ENCODE measurements at regions not wholly inside any gene's neighbourhood (a gene's known extent, or its start where the extent isn't known, plus 50 kb on each side); places are given as distances from the start of the nearest gene placed in this dataset.
"Not testable (repeated sequence)": the region's sequence is repeated elsewhere in the genome, so short reads cannot be mapped to it uniquely, and the experiment has no call there.

- DNase-seq (ENCODE audit: low read depth): no peak
Measured at GRCh38 chr19:20315543-20315942, 148.5 kb downstream of the ZNF486 start.

GRCh38 chr19:20313894-20314293 lies 146.9 kb downstream of the ZNF486 start:
- H3K4me3 ChIP-seq (ENCODE audit: low read depth, low read length): no peak overlapping the region
- no peak for DNase-seq (ENCODE audit: low read depth)

More at GRCh38 chr19:20315543-20315942, 148.5 kb downstream of the ZNF486 start:
- H3K4me3 ChIP-seq (ENCODE audit: low read depth, low read length): no peak overlapping the region

- no peak for DNase-seq (ENCODE audit: low read depth)
- H3K4me3 ChIP-seq (ENCODE audit: low read depth, low read length): no peak overlapping the region
Measured at GRCh38 chr19:20307127-20307526, 140.1 kb downstream of the ZNF486 start.

- H3K4me3 ChIP-seq (ENCODE audit: low read depth, low read length); DNase-seq (ENCODE audit: low read depth): not testable (repeated sequence)
Measured at GRCh38 chr19:20296314-20296713, 129.3 kb downstream of the ZNF486 start.

- DNase-seq (ENCODE audit: low read depth): no peak
- H3K4me3 ChIP-seq (ENCODE audit: low read depth, low read length): no peak overlapping the region
Measured at GRCh38 chr19:20294181-20294580, 127.2 kb downstream of the ZNF486 start.

GRCh38 chr19:20292520-20292919 lies 125.5 kb downstream of the ZNF486 start:
- not testable (repeated sequence) for H3K4me3 ChIP-seq (ENCODE audit: low read depth, low read length); DNase-seq (ENCODE audit: low read depth)

- H3K4me3 ChIP-seq (ENCODE audit: low read depth, low read length): no peak overlapping the region
- DNase-seq (ENCODE audit: low read depth): no peak
Measured at GRCh38 chr19:20289186-20289585, 122.2 kb downstream of the ZNF486 start.

- H3K4me3 ChIP-seq (ENCODE audit: low read depth, low read length): no peak overlapping the region
- no peak for DNase-seq (ENCODE audit: low read depth)
Measured at GRCh38 chr19:20287070-20287469, 120.1 kb downstream of the ZNF486 start.

- H3K4me3 ChIP-seq (ENCODE audit: low read depth, low read length); DNase-seq (ENCODE audit: low read depth): not testable (repeated sequence)
Measured at GRCh38 chr19:20285876-20286275, 118.9 kb downstream of the ZNF486 start.

- DNase-seq (ENCODE audit: low read depth): no peak
- no peak overlapping the region for H3K4me3 ChIP-seq (ENCODE audit: low read depth, low read length)
Measured at GRCh38 chr19:20279516-20279915, 112.5 kb downstream of the ZNF486 start.

- no peak for DNase-seq (ENCODE audit: low read depth)
- H3K4me3 ChIP-seq (ENCODE audit: low read depth, low read length): no peak overlapping the region
Measured at GRCh38 chr19:20278342-20278741, 111.3 kb downstream of the ZNF486 start.

GRCh38 chr19:20276732-20277082 lies 109.7 kb downstream of the ZNF486 start:
- not testable (repeated sequence) for H3K4me3 ChIP-seq (ENCODE audit: low read depth, low read length)

GRCh38 chr19:20276011-20276731 lies 109.2 kb downstream of the ZNF486 start:
- no peak overlapping the region for H3K4me3 ChIP-seq (ENCODE audit: low read depth, low read length)
- no peak for DNase-seq (ENCODE audit: low read depth)

More at GRCh38 chr19:20276732-20277082, 109.7 kb downstream of the ZNF486 start:
- not testable (repeated sequence) for DNase-seq (ENCODE audit: low read depth)

GRCh38 chr19:20273951-20274570 lies 107.0 kb downstream of the ZNF486 start:
- DNase-seq (ENCODE audit: low read depth): no peak
- no peak overlapping the region for H3K4me3 ChIP-seq (ENCODE audit: low read depth, low read length)

- no peak for DNase-seq (ENCODE audit: low read depth)
- no peak overlapping the region for H3K4me3 ChIP-seq (ENCODE audit: low read depth, low read length)
Measured at GRCh38 chr19:20273376-20273775, 106.4 kb downstream of the ZNF486 start.

GRCh38 chr19:20272627-20273010 lies 105.6 kb downstream of the ZNF486 start:
- H3K4me3 ChIP-seq (ENCODE audit: low read depth, low read length); DNase-seq (ENCODE audit: low read depth): not testable (repeated sequence)

- not testable (repeated sequence) for DNase-seq (ENCODE audit: low read depth); H3K4me3 ChIP-seq (ENCODE audit: low read depth, low read length)
Measured at GRCh38 chr19:20271927-20272626, 105.1 kb downstream of the ZNF486 start.

- no peak for DNase-seq (ENCODE audit: low read depth)
- H3K4me3 ChIP-seq (ENCODE audit: low read depth, low read length): no peak overlapping the region
Measured at GRCh38 chr19:20271215-20271926, 104.4 kb downstream of the ZNF486 start.

GRCh38 chr19:20269461-20269860 lies 102.4 kb downstream of the ZNF486 start:
- no peak overlapping the region for H3K4me3 ChIP-seq (ENCODE audit: low read depth, low read length)
- DNase-seq (ENCODE audit: low read depth): no peak

GRCh38 chr19:20261513-20261912 lies 94.5 kb downstream of the ZNF486 start:
- not testable (repeated sequence) for DNase-seq (ENCODE audit: low read depth); H3K4me3 ChIP-seq (ENCODE audit: low read depth, low read length)
